ENCODE measurements at regions not wholly inside any gene's neighbourhood (a gene's known extent, or its start where the extent isn't known, plus 50 kb on each side); places are given as distances from the start of the nearest gene placed in this dataset.

GRCh38 chr2:146246002-146246735 lies 1598.7 kb upstream of the ACVR2A start:
- Histone ChIP-seq H3K27me3 (replicated peaks in 2 of 5; ENCODE audit: control insufficient read depth in 4 of 5, insufficient read depth in 5 of 5, low read length in 4 of 5) (no peaks in the 10 kb centered on the region), H3K36me3 (ENCODE audit: control insufficient read depth in 4 of 4, insufficient read depth in 4 of 4, low read length in 3 of 4) (no peaks in the 10 kb centered on the region), H3K27ac (ENCODE audit: insufficient read depth in 1 of 2, low read depth in 1 of 2, low read length in 2 of 2, poor library complexity in 1 of 2, severe bottlenecking in 2 of 2) (no peak overlapping the region), H3K9me3 (ENCODE audit: control extremely low read depth in 1 of 5, control insufficient read depth in 4 of 5, insufficient read depth in 2 of 5, low read depth in 1 of 5, low read length in 4 of 5) (no peaks in the 10 kb centered on the region), H3K4me3 (ENCODE audit: control insufficient read depth in 1 of 7, extremely low read depth in 1 of 7, insufficient read depth in 4 of 7, low read depth in 2 of 7, low read length in 6 of 7) (no peak overlapping the region), H3K4me1 (ENCODE audit: control extremely low read depth in 1 of 4, control insufficient read depth in 4 of 4, insufficient read depth in 4 of 4, low read length in 3 of 4) (no peaks in the 10 kb centered on the region)
- ChIA-PET POLR2A (no interaction called here), CTCF (no interaction called here)
- WGBS (ENCODE audit: insufficient coverage), result no CpG with 5 or more reads among the region's 3 CpGs
- no peak for DNase-seq

- H3K4me1 ChIP-seq (ENCODE audit: control extremely low read depth in 1 of 4, control insufficient read depth in 4 of 4, insufficient read depth in 4 of 4, low read length in 3 of 4), result no peaks in the 10 kb centered on the region
- CTCF ChIA-PET, result no interaction called here
- no peak for DNase-seq
- no peak overlapping the region for H3K4me3 ChIP-seq (ENCODE audit: control insufficient read depth in 1 of 7, extremely low read depth in 1 of 7, insufficient read depth in 4 of 7, low read depth in 2 of 7, low read length in 6 of 7)
- H3K27ac ChIP-seq (ENCODE audit: insufficient read depth in 1 of 2, low read depth in 1 of 2, low read length in 2 of 2, poor library complexity in 1 of 2, severe bottlenecking in 2 of 2), result no peak overlapping the region
- H3K27me3 ChIP-seq (replicated peaks in 2 of 5; ENCODE audit: control insufficient read depth in 4 of 5, insufficient read depth in 5 of 5, low read length in 4 of 5), result no peaks in the 10 kb centered on the region
- WGBS (ENCODE audit: insufficient coverage), result no CpG with 5 or more reads among the region's 2 CpGs
- H3K9me3 ChIP-seq (ENCODE audit: control extremely low read depth in 1 of 5, control insufficient read depth in 4 of 5, insufficient read depth in 2 of 5, low read depth in 1 of 5, low read length in 4 of 5), result no peaks in the 10 kb centered on the region
- H3K36me3 ChIP-seq (ENCODE audit: control insufficient read depth in 4 of 4, insufficient read depth in 4 of 4, low read length in 3 of 4), result no peaks in the 10 kb centered on the region
- POLR2A ChIA-PET, result no interaction called here
These were observed 1600.0 kb upstream of the ACVR2A start for GRCh38 chr2:146244830-146245229.

GRCh38 chr2:146244131-146244530 lies 1600.7 kb upstream of the ACVR2A start:
- ChIA-PET CTCF (no interaction called here), POLR2A (no interaction called here)
- DNase-seq, result no peak
- H3K36me3 ChIP-seq (ENCODE audit: control insufficient read depth in 4 of 4, insufficient read depth in 4 of 4, low read length in 3 of 4), result no peaks in the 10 kb centered on the region
- no peaks in the 10 kb centered on the region for H3K4me1 ChIP-seq (ENCODE audit: control extremely low read depth in 1 of 4, control insufficient read depth in 4 of 4, insufficient read depth in 4 of 4, low read length in 3 of 4)
- no peak overlapping the region for H3K4me3 ChIP-seq (ENCODE audit: control insufficient read depth in 1 of 7, extremely low read depth in 1 of 7, insufficient read depth in 4 of 7, low read depth in 2 of 7, low read length in 6 of 7)
- H3K27ac ChIP-seq (ENCODE audit: insufficient read depth in 1 of 2, low read depth in 1 of 2, low read length in 2 of 2, poor library complexity in 1 of 2, severe bottlenecking in 2 of 2), result no peak overlapping the region
- 100% methylated on average over 1 of the region's 2 CpGs for WGBS (ENCODE audit: insufficient coverage)
- no peaks in the 10 kb centered on the region for H3K9me3 ChIP-seq (ENCODE audit: control extremely low read depth in 1 of 5, control insufficient read depth in 4 of 5, insufficient read depth in 2 of 5, low read depth in 1 of 5, low read length in 4 of 5)
- H3K27me3 ChIP-seq (replicated peaks in 2 of 5; ENCODE audit: control insufficient read depth in 4 of 5, insufficient read depth in 5 of 5, low read length in 4 of 5), result no peaks in the 10 kb centered on the region

GRCh38 chr2:146241023-146241422 lies 1603.8 kb upstream of the ACVR2A start:
- H3K36me3 ChIP-seq (ENCODE audit: control insufficient read depth in 4 of 4, insufficient read depth in 4 of 4, low read length in 3 of 4), result no peaks in the 10 kb centered on the region
- H3K4me1 ChIP-seq (ENCODE audit: control extremely low read depth in 1 of 4, control insufficient read depth in 4 of 4, insufficient read depth in 4 of 4, low read length in 3 of 4), result no peaks in the 10 kb centered on the region
- H3K4me3 ChIP-seq (ENCODE audit: control insufficient read depth in 1 of 7, extremely low read depth in 1 of 7, insufficient read depth in 4 of 7, low read depth in 2 of 7, low read length in 6 of 7), result no peak overlapping the region
- ChIA-PET CTCF (no interaction called here), POLR2A (no interaction called here)
- no peaks in the 10 kb centered on the region for H3K9me3 ChIP-seq (ENCODE audit: control extremely low read depth in 1 of 5, control insufficient read depth in 4 of 5, insufficient read depth in 2 of 5, low read depth in 1 of 5, low read length in 4 of 5)
- 0% methylated on average over 1 of the region's 1 CpG for whole genome bisulfite sequencing (ENCODE audit: insufficient coverage)
- H3K27me3 ChIP-seq (replicated peaks in 2 of 5; ENCODE audit: control insufficient read depth in 4 of 5, insufficient read depth in 5 of 5, low read length in 4 of 5), result no peaks in the 10 kb centered on the region
- DNase-seq, result peak in 2 of 3 donors; percentile 32 to 40
- no peak overlapping the region for H3K27ac ChIP-seq (ENCODE audit: insufficient read depth in 1 of 2, low read depth in 1 of 2, low read length in 2 of 2, poor library complexity in 1 of 2, severe bottlenecking in 2 of 2)

GRCh38 chr2:146240391-146240790 lies 1604.4 kb upstream of the ACVR2A start:
- WGBS (ENCODE audit: insufficient coverage), result no CpG with 5 or more reads among the region's 2 CpGs
- H3K4me1 ChIP-seq (ENCODE audit: control extremely low read depth in 1 of 4, control insufficient read depth in 4 of 4, insufficient read depth in 4 of 4, low read length in 3 of 4), result no peaks in the 10 kb centered on the region

GRCh38 chr2:146239392-146240135 lies 1605.3 kb upstream of the ACVR2A start:
- no peaks in the 10 kb centered on the region for H3K9me3 ChIP-seq (ENCODE audit: control extremely low read depth in 1 of 5, control insufficient read depth in 4 of 5, insufficient read depth in 2 of 5, low read depth in 1 of 5, low read length in 4 of 5)
- 94% methylated on average over 2 of the region's 2 CpGs for WGBS (ENCODE audit: insufficient coverage)
- ChIA-PET POLR2A (no interaction called here), CTCF (interaction anchor here (0.6 kb wide), 1 partner anchor 83 kb away, joined by 3 read pairs; no protein-coding TSS in a partner anchor)
- H3K27me3 ChIP-seq (replicated peaks in 2 of 5; ENCODE audit: control insufficient read depth in 4 of 5, insufficient read depth in 5 of 5, low read length in 4 of 5), result no peaks in the 10 kb centered on the region
- H3K27ac ChIP-seq (ENCODE audit: insufficient read depth in 1 of 2, low read depth in 1 of 2, low read length in 2 of 2, poor library complexity in 1 of 2, severe bottlenecking in 2 of 2), result no peak overlapping the region
- no peaks in the 10 kb centered on the region for H3K36me3 ChIP-seq (ENCODE audit: control insufficient read depth in 4 of 4, insufficient read depth in 4 of 4, low read length in 3 of 4)
- H3K4me1 ChIP-seq (ENCODE audit: control extremely low read depth in 1 of 4, control insufficient read depth in 4 of 4, insufficient read depth in 4 of 4, low read length in 3 of 4), result no peaks in the 10 kb centered on the region
- H3K4me3 ChIP-seq (ENCODE audit: control insufficient read depth in 1 of 7, extremely low read depth in 1 of 7, insufficient read depth in 4 of 7, low read depth in 2 of 7, low read length in 6 of 7), result no peak overlapping the region
- DNase-seq, result no peak

More at GRCh38 chr2:146240391-146240790, 1604.4 kb upstream of the ACVR2A start:
- H3K4me3 ChIP-seq (ENCODE audit: control insufficient read depth in 1 of 7, extremely low read depth in 1 of 7, insufficient read depth in 4 of 7, low read depth in 2 of 7, low read length in 6 of 7), result no peak overlapping the region
- H3K27ac ChIP-seq (ENCODE audit: insufficient read depth in 1 of 2, low read depth in 1 of 2, low read length in 2 of 2, poor library complexity in 1 of 2, severe bottlenecking in 2 of 2), result no peak overlapping the region
- DNase-seq, result no peak
- H3K36me3 ChIP-seq (ENCODE audit: control insufficient read depth in 4 of 4, insufficient read depth in 4 of 4, low read length in 3 of 4), result no peaks in the 10 kb centered on the region
- H3K27me3 ChIP-seq (replicated peaks in 2 of 5; ENCODE audit: control insufficient read depth in 4 of 5, insufficient read depth in 5 of 5, low read length in 4 of 5), result no peaks in the 10 kb centered on the region
- POLR2A ChIA-PET, result no interaction called here
- no peaks in the 10 kb centered on the region for H3K9me3 ChIP-seq (ENCODE audit: control extremely low read depth in 1 of 5, control insufficient read depth in 4 of 5, insufficient read depth in 2 of 5, low read depth in 1 of 5, low read length in 4 of 5)
- CTCF ChIA-PET, result interaction anchor here (0.6 kb wide), 1 partner anchor 82 kb away, joined by 3 read pairs; no protein-coding TSS in a partner anchor

- WGBS (ENCODE audit: insufficient coverage), result 100% methylated on average over 2 of the region's 3 CpGs
- CTCF ChIA-PET, result interaction anchor here (1.5 kb wide), 1 partner anchor 22 kb away, joined by 4 read pairs; no protein-coding TSS in a partner anchor
These were observed 1606.4 kb upstream of the ACVR2A start for GRCh38 chr2:146238254-146238966.

More at GRCh38 chr2:146238254-146238966, 1606.4 kb upstream of the ACVR2A start:
- Histone ChIP-seq H3K9me3 (ENCODE audit: control extremely low read depth in 1 of 5, control insufficient read depth in 4 of 5, insufficient read depth in 2 of 5, low read depth in 1 of 5, low read length in 4 of 5) (no peaks in the 10 kb centered on the region), H3K4me1 (ENCODE audit: control extremely low read depth in 1 of 4, control insufficient read depth in 4 of 4, insufficient read depth in 4 of 4, low read length in 3 of 4) (no peaks in the 10 kb centered on the region), H3K27ac (ENCODE audit: insufficient read depth in 1 of 2, low read depth in 1 of 2, low read length in 2 of 2, poor library complexity in 1 of 2, severe bottlenecking in 2 of 2) (no peak overlapping the region), H3K4me3 (ENCODE audit: control insufficient read depth in 1 of 7, extremely low read depth in 1 of 7, insufficient read depth in 4 of 7, low read depth in 2 of 7, low read length in 6 of 7) (no peak overlapping the region), H3K27me3 (replicated peaks in 2 of 5; ENCODE audit: control insufficient read depth in 4 of 5, insufficient read depth in 5 of 5, low read length in 4 of 5) (no peaks in the 10 kb centered on the region), H3K36me3 (ENCODE audit: control insufficient read depth in 4 of 4, insufficient read depth in 4 of 4, low read length in 3 of 4) (no peaks in the 10 kb centered on the region)
- POLR2A ChIA-PET, result no interaction called here
- no peak for DNase-seq

Data from common myeloid progenitor, CD34-positive (primary cell).